Liver (tissue), 8 donors: ENCODE measurements at regions not wholly inside any gene's neighbourhood (a gene's known extent, or its start where the extent isn't known, plus 50 kb on each side); places are given as distances from the start of the nearest gene placed in this dataset.

Experiments used
- DNase-seq: peaks from one replicate; pipeline ENCODE4 v3.0.0-alpha.2; 2017; ENCODE audit warnings: low spot score
- H3K27ac ChIP-seq, 2 donors: one replicate each; pipeline ENCODE4 v1.7.0; 2013; ENCODE audit warnings: inconsistent platforms in 2 of 2, low read length in 2 of 2, control low read depth in 1 of 2, low read depth in 1 of 2, mild to moderate bottlenecking in 1 of 2
- H3K27me3 ChIP-seq, 4 donors: one replicate each; pipeline versions ENCODE4 v1.6.1 to v1.7.0; 2013; ENCODE audit warnings: low read length in 3 of 4, inconsistent platforms in 1 of 4, mild to moderate bottlenecking in 1 of 4, moderate library complexity in 1 of 4; ENCODE audit not compliant: control insufficient read depth in 4 of 4, insufficient read depth in 4 of 4
- H3K36me3 ChIP-seq, 4 donors: one replicate each; pipeline versions ENCODE4 v1.6.1 to v1.7.0; 2013; ENCODE audit warnings: low read length in 3 of 4, mild to moderate bottlenecking in 3 of 4, low read depth in 1 of 4, moderate library complexity in 1 of 4; ENCODE audit not compliant: control insufficient read depth in 4 of 4, insufficient read depth in 3 of 4
- H3K4me1 ChIP-seq, 4 donors: one replicate each; pipeline versions ENCODE4 v1.6.1 to v1.7.0; 2013; ENCODE audit warnings: low read length in 3 of 4, mild to moderate bottlenecking in 3 of 4, moderate library complexity in 1 of 4; ENCODE audit not compliant: control insufficient read depth in 4 of 4, insufficient read depth in 4 of 4
- H3K4me3 ChIP-seq, 3 donors: one replicate each; pipeline versions ENCODE4 v1.6.1 to v1.7.0; 2013; ENCODE audit warnings: low read length in 3 of 3, control low read depth in 1 of 3, low read depth in 1 of 3, mild to moderate bottlenecking in 1 of 3
- H3K9ac ChIP-seq, 2 donors: one replicate each; pipeline ENCODE4 v1.7.0; 2013; ENCODE audit warnings: low read length in 2 of 2, mild to moderate bottlenecking in 2 of 2, moderate library complexity in 2 of 2, control low read depth in 1 of 2, low read depth in 1 of 2
- H3K9me3 ChIP-seq, 4 donors: one replicate each; pipeline versions ENCODE4 v1.6.1 to v1.7.0; 2013; ENCODE audit warnings: low read length in 3 of 4; ENCODE audit not compliant: control insufficient read depth in 4 of 4
- ATF3 ChIP-seq: IDR thresholded peaks from 2 replicates; pipeline ENCODE4 v1.6.1; 2016; ENCODE audit warnings: antibody characterized with exemption
- CTCF ChIP-seq: fragments of 150-350 bp; IDR thresholded peaks from 2 replicates; pipeline ENCODE4 v1.5.1; 2017; ENCODE audit warnings: improper control_type of control experiment, low read depth, low read length; ENCODE audit not compliant: missing input control
- EGR1 ChIP-seq, 2 donors: IDR thresholded peaks; 2 replicates each; pipeline ENCODE4 v1.6.1; 2016 to 2018; ENCODE audit warnings: antibody characterized with exemption in 2 of 2, low read depth in 2 of 2
- GABPA ChIP-seq, 2 donors: IDR thresholded peaks in 1 of 2; conservative IDR thresholded peaks in 1 of 2; 2 replicates each; pipeline ENCODE4 v1.6.1; 2016; ENCODE audit warnings: antibody characterized with exemption in 2 of 2, mild to moderate bottlenecking in 1 of 2, moderate library complexity in 1 of 2
- HNF4G ChIP-seq: IDR thresholded peaks from 2 replicates; pipeline ENCODE4 v1.6.1; 2016; ENCODE audit warnings: antibody characterized with exemption
- MAX ChIP-seq: IDR thresholded peaks from 2 replicates; pipeline ENCODE4 v1.6.1; 2016; ENCODE audit warnings: antibody characterized with exemption
- NR2F2 ChIP-seq: IDR thresholded peaks from 2 replicates; pipeline ENCODE4 v1.6.1; 2016; ENCODE audit warnings: antibody characterized with exemption
- REST ChIP-seq: IDR thresholded peaks from 2 replicates; pipeline ENCODE4 v1.6.1; 2016; ENCODE audit warnings: antibody characterized with exemption, mild to moderate bottlenecking
- RXRA ChIP-seq, 2 donors: IDR thresholded peaks; 2 replicates each; pipeline ENCODE4 v1.6.1; 2017 to 2018; ENCODE audit warnings: antibody characterized with exemption in 2 of 2, mild to moderate bottlenecking in 1 of 2
- ZBTB33 ChIP-seq: IDR thresholded peaks from 2 replicates; pipeline ENCODE4 v1.6.1; 2016; ENCODE audit warnings: antibody characterized with exemption
- WGBS: extraction: QIAGEN DNeasy Blood & Tissue Kit; methylation state at CpG from one replicate; pipeline ENCODE4 v1.1.7; 2013; 5-methylcytosine and 5-hydroxymethylcytosine counted together
- donor health status: healthy.
- donor health status: healthy.
- donor health status: healthy.
- donor health status: healthy.
- donor health status: healthy.

- WGBS = 70% methylated on average over 6 of the region's 6 CpGs
- no peak for TF ChIP-seq ZBTB33
- no peak for TF ChIP-seq NR2F2
- TF ChIP-seq ATF3 = no peak
- no peak for TF ChIP-seq HNF4G
- no peak for TF ChIP-seq REST
- no peak for TF ChIP-seq MAX
- TF ChIP-seq GABPA (IDR thresholded peaks at IDR 0.05 in 1 of 2, conservative IDR thresholded peaks at IDR 0.05 in 1 of 2) = no peak
- no peak for TF ChIP-seq RXRA (IDR thresholded peaks at IDR 0.05)
- no peak for TF ChIP-seq EGR1 (IDR thresholded peaks at IDR 0.05; ENCODE audit: low read depth in 2 of 2)
- no peak for TF ChIP-seq CTCF
These were observed 55.1 kb upstream of the ZPBP start for GRCh38 chr7:50147951-50148808.

GRCh38 chr7:50146692-50147091, 53.6 kb upstream of the ZPBP start:
- 64% methylated on average over 3 of the region's 3 CpGs for WGBS
- H3K36me3 ChIP-seq = no peaks in the 10 kb centered on the region
- DNase-seq = no peak
- no peak overlapping the region for H3K9ac ChIP-seq
- H3K4me3 ChIP-seq = no peak overlapping the region
- no peaks in the 10 kb centered on the region for H3K27me3 ChIP-seq
- H3K4me1 ChIP-seq = no peaks in the 10 kb centered on the region
- no peak overlapping the region for H3K27ac ChIP-seq
- no peak for TF ChIP-seq EGR1 (IDR thresholded peaks at IDR 0.05; ENCODE audit: low read depth in 2 of 2)
- no peaks in the 10 kb centered on the region for H3K9me3 ChIP-seq

More at GRCh38 chr7:50147951-50148808, 55.1 kb upstream of the ZPBP start:
- H3K4me1 ChIP-seq = no peaks in the 10 kb centered on the region
- no peaks in the 10 kb centered on the region for H3K27me3 ChIP-seq
- DNase-seq = no peak
- no peaks in the 10 kb centered on the region for H3K9me3 ChIP-seq
- H3K9ac ChIP-seq = no peak overlapping the region
- H3K36me3 ChIP-seq = no peaks in the 10 kb centered on the region
- H3K4me3 ChIP-seq = no peak overlapping the region
- H3K27ac ChIP-seq = no peak overlapping the region
